B cell (primary cell): ENCODE measurements at regions not wholly inside any gene's neighbourhood (a gene's known extent, or its start where the extent isn't known, plus 50 kb on each side); places are given as distances from the start of the nearest gene placed in this dataset.

Experiments
- EZH2 ChIP-seq: IDR thresholded peaks from 2 replicates; pipeline ENCODE4 v1.6.1; 2012; ENCODE audit warnings: borderline replicate concordance, low read depth, mild to moderate bottlenecking, moderate library complexity, low read length; ENCODE audit not compliant: insufficient read depth, poor library complexity, severe bottlenecking
- TF ChIP-seq, protein P1 (sequence below): fragments of 200-600 bp; IDR thresholded peaks from one replicate; pipeline ENCODE4 v1.8.0; 2022; ENCODE audit warnings: antibody characterized with exemption, mild to moderate bottlenecking

GRCh38 chr4:92059615-92060014 lies 244.2 kb upstream of the GRID2 start:
- TF ChIP-seq, protein P1, sequence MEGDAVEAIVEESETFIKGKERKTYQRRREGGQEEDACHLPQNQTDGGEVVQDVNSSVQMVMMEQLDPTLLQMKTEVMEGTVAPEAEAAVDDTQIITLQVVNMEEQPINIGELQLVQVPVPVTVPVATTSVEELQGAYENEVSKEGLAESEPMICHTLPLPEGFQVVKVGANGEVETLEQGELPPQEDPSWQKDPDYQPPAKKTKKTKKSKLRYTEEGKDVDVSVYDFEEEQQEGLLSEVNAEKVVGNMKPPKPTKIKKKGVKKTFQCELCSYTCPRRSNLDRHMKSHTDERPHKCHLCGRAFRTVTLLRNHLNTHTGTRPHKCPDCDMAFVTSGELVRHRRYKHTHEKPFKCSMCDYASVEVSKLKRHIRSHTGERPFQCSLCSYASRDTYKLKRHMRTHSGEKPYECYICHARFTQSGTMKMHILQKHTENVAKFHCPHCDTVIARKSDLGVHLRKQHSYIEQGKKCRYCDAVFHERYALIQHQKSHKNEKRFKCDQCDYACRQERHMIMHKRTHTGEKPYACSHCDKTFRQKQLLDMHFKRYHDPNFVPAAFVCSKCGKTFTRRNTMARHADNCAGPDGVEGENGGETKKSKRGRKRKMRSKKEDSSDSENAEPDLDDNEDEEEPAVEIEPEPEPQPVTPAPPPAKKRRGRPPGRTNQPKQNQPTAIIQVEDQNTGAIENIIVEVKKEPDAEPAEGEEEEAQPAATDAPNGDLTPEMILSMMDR = no peak
- no peak for TF ChIP-seq EZH2
